Heart left ventricle (tissue), 13 donors: ENCODE measurements at regions not wholly inside any gene's neighbourhood (a gene's known extent, or its start where the extent isn't known, plus 50 kb on each side); places are given as distances from the start of the nearest gene placed in this dataset.

Experiments used
- CTCF ChIP-seq, 12 donors: fragments of 200-600 bp; sonication (generic) in 4 of 12; IDR thresholded peaks; one replicate each; pipeline versions ENCODE4 v1.5.0 to v1.8.0; 2018 to 2022; ENCODE audit warnings: antibody characterized with exemption in 12 of 12, mild to moderate bottlenecking in 5 of 12
- POLR2A ChIP-seq, 2 donors: fragments of 450-650 bp; IDR thresholded peaks; one replicate each; pipeline ENCODE4 v1.6.1; 2017; ENCODE audit warnings: antibody characterized with exemption in 2 of 2, mild to moderate bottlenecking in 2 of 2, moderate library complexity in 2 of 2
- donor health status: ischemic (EF 13 %, LVEDD 7.1; RV severe dilation, severe dysfunction).
- donor health status: DM: no; HTN: yes; CAD: no.
- donor health status: DM: no; HTN: no; CAD: no.
- donor health status: ischemic (EF 25% LVEDD 6.9; RV normal size, moderate dysfunction).
- donor health status: ischemic (EF 25% LVEDD 5.7; RV mildly dilated, moderate dysfunction).
- donor health status: ischemic (EF 35%, LVEDD 5.7; RV mildly dilated, moderate dysfunction).
- donor health status: nonischemic (EF 11% LVEDD 7.7; RV severe dilation, severe dysfunction).
- donor health status: DM: yes; HTN: yes; CAD: no.
- donor health status: PGD.
- donor health status: ischemic (EF 29% LVEDD 5.4; RV normal size, mild dysfunction).
- donor health status: nonischemic (EF 23%, LVEDD 6.1; RV moderate dilation, normal function).

GRCh38 chr5:13567819-13568218 is 376.7 kb downstream of the DNAH5 start:
- TF ChIP-seq CTCF (IDR thresholded peaks at IDR 0.05) (no peak), POLR2A (IDR thresholded peaks at IDR 0.05) (no peak)
